IMR-90 (cell line): ENCODE measurements at regions not wholly inside any gene's neighbourhood (a gene's known extent, or its start where the extent isn't known, plus 50 kb on each side); places are given as distances from the start of the nearest gene placed in this dataset.

Experiments
- ATAC-seq: fragments of 200-7000 bp; cut with Tn5 transposase; 2 replicates; pipeline ENCODE4 v1.9.1; 2020; ENCODE audit warnings: low read depth, mild to moderate bottlenecking, moderate library complexity
- BruUV-seq: library from RNA; stranded (reverse); fragments of 400-500 nt; replicated peaks from 2 replicates; lab custom pipeline; 2021; lab: Mats Ljungman, UMichigan
- CTCF ChIA-PET: fragments of 300-600 bp; formaldehyde crosslinking; extraction: SDS; loops from one replicate; lab custom pipeline; 2021; ENCODE audit warnings: antibody characterized with exemption; lab: Yijun Ruan, JAX
- POLR2A ChIA-PET: fragments of 300-600 bp; sonication (Branson Sonifier 250); formaldehyde crosslinking; loops from one replicate; lab custom pipeline; 2022; ENCODE audit warnings: antibody characterized with exemption; ENCODE audit not compliant: unreplicated experiment; lab: Charles Lee
- DNase-seq: peaks from one replicate; pipeline ENCODE4 v3.0.0; 2013
- H2AFZ ChIP-seq: replicated peaks from 2 replicates; pipeline ENCODE3; 2013; ENCODE audit warnings: low read length, mild to moderate bottlenecking; ENCODE audit not compliant: poor library complexity
- H2AK5ac ChIP-seq: 2 replicates; pipeline ENCODE4 v1.6.1; 2013; ENCODE audit warnings: low read depth, low read length, inconsistent platforms
- H2AK9ac ChIP-seq: replicated peaks from 2 replicates; pipeline ENCODE3; 2013; ENCODE audit warnings: mild to moderate bottlenecking, low read depth, low read length, moderate library complexity; ENCODE audit not compliant: poor library complexity
- H2BK120ac ChIP-seq: 2 replicates; pipeline ENCODE4 v1.6.1; 2013; ENCODE audit warnings: low read depth, low read length, inconsistent platforms
- H2BK15ac ChIP-seq: 3 replicates; pipeline ENCODE4 v1.6.1; 2013; ENCODE audit warnings: low read depth, low read length, inconsistent platforms
- H2BK20ac ChIP-seq: 2 replicates; pipeline ENCODE4 v1.6.1; 2013; ENCODE audit warnings: low read depth, mild to moderate bottlenecking, inconsistent platforms, low read length, moderate library complexity
- H2BK5ac ChIP-seq: 2 replicates; pipeline ENCODE4 v1.6.1; 2013; ENCODE audit warnings: mild to moderate bottlenecking, low read depth, low read length, inconsistent platforms; ENCODE audit not compliant: poor library complexity, severe bottlenecking
- H3K14ac ChIP-seq: replicated peaks from 2 replicates; pipeline ENCODE4 v1.6.1; 2013; ENCODE audit warnings: low read depth, low read length, inconsistent platforms
- H3K18ac ChIP-seq: 2 replicates; pipeline ENCODE4 v1.6.1; 2013; ENCODE audit warnings: low read depth, low read length, control low read depth
- H3K23ac ChIP-seq: 2 replicates; pipeline ENCODE4 v1.6.1; 2013; ENCODE audit warnings: low read depth, low read length, inconsistent platforms
- H3K27ac ChIP-seq: 2 replicates; pipeline ENCODE4 v1.5.1; 2013; ENCODE audit warnings: mild to moderate bottlenecking, control low read depth, low read length; ENCODE audit not compliant: insufficient read depth
- H3K27me3 ChIP-seq: 2 replicates; pipeline ENCODE4 v1.6.1; 2013; ENCODE audit warnings: low read length; ENCODE audit not compliant: control insufficient read depth, insufficient read depth
- H3K36me3 ChIP-seq: 2 replicates; pipeline ENCODE4 v1.6.1; 2013; ENCODE audit warnings: low read length, mixed read lengths; ENCODE audit not compliant: control insufficient read depth, insufficient read depth
- H3K4ac ChIP-seq: 2 replicates; pipeline ENCODE4 v1.6.1; 2013; ENCODE audit warnings: low read depth, low read length, inconsistent platforms
- H3K4me1 ChIP-seq: 2 replicates; pipeline ENCODE4 v1.6.1; 2013; ENCODE audit warnings: low read length, mixed read lengths; ENCODE audit not compliant: control insufficient read depth, insufficient read depth
- H3K4me2 ChIP-seq: 2 replicates; pipeline ENCODE4 v1.6.1; 2013; ENCODE audit warnings: low read depth, mild to moderate bottlenecking, control low read depth, low read length, moderate library complexity
- H3K4me3 ChIP-seq: 2 replicates; pipeline ENCODE4 v1.5.1; 2013; ENCODE audit warnings: low read depth, mild to moderate bottlenecking, control low read depth, low read length, moderate library complexity; ENCODE audit not compliant: insufficient read depth
- H3K56ac ChIP-seq: 2 replicates; pipeline ENCODE4 v1.6.1; 2013; ENCODE audit warnings: low read length, inconsistent platforms; ENCODE audit not compliant: insufficient read depth; ENCODE audit errors: extremely low read depth
- H3K79me1 ChIP-seq, 2 experiments: 2 replicates each; pipeline ENCODE4 v1.6.1; 2013; ENCODE audit warnings: low read length in 2 of 2, inconsistent platforms in 1 of 2, low read depth in 1 of 2
- H3K9ac ChIP-seq: 2 replicates; pipeline ENCODE4 v1.6.1; 2013; ENCODE audit warnings: low read depth, low read length, control low read depth
- H3K9me1 ChIP-seq: 2 replicates; pipeline ENCODE4 v1.6.1; 2013; ENCODE audit warnings: low read length, inconsistent platforms; ENCODE audit not compliant: insufficient read depth
- H3K9me3 ChIP-seq: 2 replicates; pipeline ENCODE4 v1.6.1; 2013; ENCODE audit warnings: low read length; ENCODE audit not compliant: control insufficient read depth, insufficient read depth
- H4K20me1 ChIP-seq: 2 replicates; pipeline ENCODE4 v1.6.1; 2013; ENCODE audit warnings: low read length, inconsistent platforms; ENCODE audit not compliant: insufficient read depth
- H4K5ac ChIP-seq: 2 replicates; pipeline ENCODE4 v1.6.1; 2013; ENCODE audit warnings: mild to moderate bottlenecking, low read depth, low read length, control low read depth
- H4K8ac ChIP-seq, 2 experiments: 2 replicates each; pipeline ENCODE4 v1.6.1; 2013; ENCODE audit warnings: low read depth in 2 of 2, low read length in 2 of 2, control low read depth in 1 of 2, inconsistent platforms in 1 of 2
- H4K91ac ChIP-seq: 2 replicates; pipeline ENCODE4 v1.6.1; 2013; ENCODE audit warnings: low read depth, low read length, inconsistent platforms; ENCODE audit not compliant: insufficient read depth
- CEBPB ChIP-seq: IDR thresholded peaks from 2 replicates; pipeline ENCODE4 v1.6.1; 2012; ENCODE audit warnings: low read depth, low read length, improper control_type of control experiment
- CHD1 ChIP-seq: IDR thresholded peaks from 2 replicates; pipeline ENCODE4 v1.6.1; 2012; ENCODE audit warnings: low read depth, low read length, improper control_type of control experiment
- CTCF ChIP-seq: conservative IDR thresholded peaks from 2 replicates; pipeline ENCODE4 v1.5.1; 2012; ENCODE audit warnings: mild to moderate bottlenecking, low read depth, low read length, improper control_type of control experiment
- FOS ChIP-seq: fragments of 150-350 bp; IDR thresholded peaks from 2 replicates; pipeline ENCODE4 v1.6.1; 2016; ENCODE audit warnings: low read depth, low read length
- MAZ ChIP-seq: IDR thresholded peaks from 2 replicates; pipeline ENCODE4 v1.6.1; 2012; ENCODE audit warnings: low read depth, mild to moderate bottlenecking, low read length, improper control_type of control experiment, moderate library complexity, borderline replicate concordance
- MXI1 ChIP-seq: IDR thresholded peaks from 2 replicates; pipeline ENCODE4 v1.6.1; 2012; ENCODE audit warnings: low read depth, mild to moderate bottlenecking, low read length, moderate library complexity, borderline replicate concordance
- NFE2L2 ChIP-seq: fragments of 150-350 bp; IDR thresholded peaks from 2 replicates; pipeline ENCODE4 v1.6.1; 2016; ENCODE audit warnings: low read depth, mild to moderate bottlenecking, low read length
- POLR2A ChIP-seq: IDR thresholded peaks from 2 replicates; pipeline ENCODE4 v1.6.1; 2012; ENCODE audit warnings: mild to moderate bottlenecking, low read depth, low read length
- RAD21 ChIP-seq: IDR thresholded peaks from 2 replicates; pipeline ENCODE4 v1.6.1; 2012; ENCODE audit warnings: low read length, improper control_type of control experiment
- RCOR1 ChIP-seq: IDR thresholded peaks from 2 replicates; pipeline ENCODE4 v1.6.1; 2012; ENCODE audit warnings: mild to moderate bottlenecking, low read length, improper control_type of control experiment; ENCODE audit not compliant: insufficient replicate concordance
- SMC3 ChIP-seq: fragments of 150-350 bp; IDR thresholded peaks from 2 replicates; pipeline ENCODE4 v1.6.1; 2016; ENCODE audit warnings: low read depth, mild to moderate bottlenecking, antibody characterized with exemption, low read length, moderate library complexity
- USF2 ChIP-seq: fragments of 150-350 bp; IDR thresholded peaks from 2 replicates; pipeline ENCODE4 v1.6.1; 2017; ENCODE audit warnings: mild to moderate bottlenecking, antibody characterized with exemption, low read length, low read depth
- WGBS, 2 experiments: methylation state at CpG; one replicate each; pipeline versions ENCODE4 v1.1.5 to v1.1.7; 2013; ENCODE audit warnings: missing lambda C conversion rate in 2 of 2; ENCODE audit not compliant: insufficient read length in 1 of 2; ENCODE audit errors: extremely low coverage in 2 of 2; 5-methylcytosine and 5-hydroxymethylcytosine counted together
- dilution Hi-C: fragments of 300-500 bp; cut with HindIII; formaldehyde crosslinking; loops from one replicate; pipeline ENCODE4 v1.14.3; 2018; ENCODE audit warnings: low sequenced_read_pairs; ENCODE audit not compliant: unreplicated experiment
- in situ Hi-C: fragments of 300-500 bp; cut with MboI; formaldehyde crosslinking; loops from 3 replicates; pipeline ENCODE4 v1.14.3; 2019; ENCODE audit warnings: low sequenced_read_pairs, inconsistent platforms, mixed read lengths
- intact Hi-C: fragments of 100-400 bp; cut with micrococcal nuclease; formaldehyde crosslinking; loops from 2 replicates; pipeline ENCODE4 v1.10.0; 2022

GRCh38 chr6:37757381-37757780, 59.7 kb upstream of the MDGA1 start:
- Histone ChIP-seq H2BK20ac (no peak overlapping the region), H3K27me3 (peaks cover 31% of the 10 kb centered on the region), H2BK120ac (no peak overlapping the region), H3K23ac (no peak overlapping the region), H2AK9ac (no peak overlapping the region), H2AFZ (no peak overlapping the region), H3K9me3 (no peaks in the 10 kb centered on the region), H3K9me1 (no peaks in the 10 kb centered on the region), H2BK15ac (no peak overlapping the region), H3K4me3 (no peak overlapping the region), H3K4me1 (no peaks in the 10 kb centered on the region), H3K14ac (no peak overlapping the region), H3K18ac (no peak overlapping the region), H3K9ac (no peak overlapping the region), H4K20me1 (no peaks in the 10 kb centered on the region), H3K27ac (no peak overlapping the region), H3K56ac (no peak overlapping the region), H4K8ac (no peak overlapping the region), H4K5ac (no peak overlapping the region), H4K91ac (no peak overlapping the region), H3K36me3 (no peaks in the 10 kb centered on the region), H3K4me2 (no peak overlapping the region), H3K79me1 (no peaks in the 10 kb centered on the region), H3K4ac (no peak overlapping the region), H2AK5ac (no peak overlapping the region), H2BK5ac (no peak overlapping the region)
- TF ChIP-seq USF2 (no peak), MAZ (no peak), CEBPB (no peak), MXI1 (no peak), SMC3 (no peak), CHD1 (no peak), RCOR1 (no peak), POLR2A (no peak), NFE2L2 (no peak), RAD21 (no peak), FOS (no peak), CTCF (no peak)
- ChIA-PET POLR2A (no interaction called here), CTCF (interaction anchor here (1.1 kb wide), 1 partner anchor 25 kb away, joined by 3 read pairs; no protein-coding TSS in a partner anchor)
- intact Hi-C loops (loop anchor here (1.0 kb wide), 1 partner anchor 8 kb away; no protein-coding TSS in a partner anchor), dilution Hi-C loops (no loop called here), in situ Hi-C loops (no loop called here)
- DNase-seq (no peak), ATAC-seq (no peak)
- no CpG with 5 or more reads among the region's 2 CpGs for WGBS, 2 experiments
- no TSS peak for BruUV-seq
